Lower leg skin (tissue), 4 donors: ENCODE measurements at regions not wholly inside any gene's neighbourhood (a gene's known extent, or its start where the extent isn't known, plus 50 kb on each side); places are given as distances from the start of the nearest gene placed in this dataset.

Source experiments
- DNase-seq, 2 donors: peaks; one replicate each; pipeline ENCODE4 v3.0.0-alpha.2; 2019; ENCODE audit warnings: low spot score in 2 of 2
- H3K4me3 ChIP-seq: fragments of 200-600 bp; sonication (generic); 2 replicates; pipeline ENCODE4 v1.5.1; 2017; ENCODE audit warnings: mild to moderate bottlenecking, low read depth; ENCODE audit not compliant: poor library complexity, severe bottlenecking
- POLR2A ChIP-seq, 2 donors: fragments of 450-650 bp; IDR thresholded peaks; one replicate each; pipeline ENCODE4 v1.6.1; 2016 to 2017; ENCODE audit warnings: antibody characterized with exemption in 2 of 2, mild to moderate bottlenecking in 1 of 2, moderate library complexity in 1 of 2
- WGBS, 2 donors: methylation state at CpG; one replicate each; pipeline ENCODE4 v1.1.5; 2018; 5-methylcytosine and 5-hydroxymethylcytosine counted together
- intact Hi-C: fragments of 100-400 bp; cut with DNase I; formaldehyde crosslinking; loops from one replicate; pipeline ENCODE4 v1.15.0; 2023; ENCODE audit warnings: low total_unique reads
- TF ChIP-seq, protein P1 (sequence below), 3 donors: fragments of 450-650 bp; IDR thresholded peaks; one replicate each; pipeline ENCODE4 v1.5.1; 2016; ENCODE audit warnings: antibody characterized with exemption in 3 of 3, mild to moderate bottlenecking in 3 of 3, moderate library complexity in 2 of 3

DNA sequence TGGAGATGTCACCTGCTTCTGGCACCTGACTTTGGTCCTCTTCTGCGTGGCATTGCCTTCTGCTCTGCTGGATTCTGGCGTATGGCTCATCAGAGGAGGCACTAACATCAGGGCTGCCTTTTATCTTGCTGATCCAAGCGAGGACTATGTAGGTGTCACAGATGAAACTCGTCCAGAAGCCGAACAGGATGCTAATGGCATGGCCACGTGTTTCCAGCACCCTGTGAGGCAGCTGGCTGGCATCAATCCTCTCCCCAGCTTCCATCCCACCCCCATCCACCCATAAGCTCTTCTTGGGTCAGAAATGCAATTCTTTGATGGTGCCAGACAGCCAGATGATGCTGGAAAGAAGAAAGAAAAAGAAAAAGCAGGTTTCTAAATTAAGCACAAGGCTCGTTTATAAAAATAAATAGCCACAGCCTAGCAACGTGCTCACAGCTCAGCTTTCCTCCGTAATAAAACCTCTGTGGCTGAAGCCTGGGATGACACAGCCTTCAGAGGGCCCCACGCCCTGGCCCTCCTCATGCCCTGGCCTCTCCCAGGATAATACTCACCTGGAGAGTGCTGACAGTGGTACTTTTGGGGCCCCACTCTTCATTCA, 212.9 kb upstream of the SERP2 start:
- 39 to 52% methylated on average over 10 of the region's 10 CpGs for WGBS, 2 donors
- intact Hi-C loops = no loop called here

DNA sequence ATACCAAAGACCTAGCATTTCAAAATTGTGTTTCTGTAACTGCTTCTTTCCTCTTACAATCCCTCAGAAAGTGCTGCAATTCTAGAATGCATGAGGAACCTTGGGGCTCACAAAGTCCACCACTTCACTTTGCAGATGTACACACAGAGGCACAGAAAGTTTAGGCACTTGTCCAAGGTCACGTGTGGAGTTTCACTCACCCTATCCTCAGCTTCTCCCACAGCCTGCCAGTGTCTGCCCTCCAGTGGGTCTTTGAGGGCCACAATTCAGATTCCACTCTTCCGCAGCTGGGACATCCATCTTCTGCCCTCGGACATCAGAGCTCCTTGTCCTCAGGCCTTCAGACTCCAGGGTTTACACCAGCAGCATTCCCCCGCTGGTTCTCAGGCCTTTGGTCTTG, 210.5 kb upstream of the SERP2 start:
- no peak for DNase-seq
- intact Hi-C loops = no loop called here
- no peak for TF ChIP-seq POLR2A (IDR thresholded peaks at IDR 0.05)
- TF ChIP-seq, protein P1, sequence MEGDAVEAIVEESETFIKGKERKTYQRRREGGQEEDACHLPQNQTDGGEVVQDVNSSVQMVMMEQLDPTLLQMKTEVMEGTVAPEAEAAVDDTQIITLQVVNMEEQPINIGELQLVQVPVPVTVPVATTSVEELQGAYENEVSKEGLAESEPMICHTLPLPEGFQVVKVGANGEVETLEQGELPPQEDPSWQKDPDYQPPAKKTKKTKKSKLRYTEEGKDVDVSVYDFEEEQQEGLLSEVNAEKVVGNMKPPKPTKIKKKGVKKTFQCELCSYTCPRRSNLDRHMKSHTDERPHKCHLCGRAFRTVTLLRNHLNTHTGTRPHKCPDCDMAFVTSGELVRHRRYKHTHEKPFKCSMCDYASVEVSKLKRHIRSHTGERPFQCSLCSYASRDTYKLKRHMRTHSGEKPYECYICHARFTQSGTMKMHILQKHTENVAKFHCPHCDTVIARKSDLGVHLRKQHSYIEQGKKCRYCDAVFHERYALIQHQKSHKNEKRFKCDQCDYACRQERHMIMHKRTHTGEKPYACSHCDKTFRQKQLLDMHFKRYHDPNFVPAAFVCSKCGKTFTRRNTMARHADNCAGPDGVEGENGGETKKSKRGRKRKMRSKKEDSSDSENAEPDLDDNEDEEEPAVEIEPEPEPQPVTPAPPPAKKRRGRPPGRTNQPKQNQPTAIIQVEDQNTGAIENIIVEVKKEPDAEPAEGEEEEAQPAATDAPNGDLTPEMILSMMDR (IDR thresholded peaks at IDR 0.05) = no peak
- H3K4me3 ChIP-seq = no peak overlapping the region
- WGBS, 2 donors = 93 to 97% methylated on average over 4 of the region's 4 CpGs

More for the DNA sequence above, 212.9 kb upstream of the SERP2 start:
- no peak for TF ChIP-seq POLR2A (IDR thresholded peaks at IDR 0.05)
- TF ChIP-seq, protein P1 (IDR thresholded peaks at IDR 0.05) = no peak
- no peak overlapping the region for H3K4me3 ChIP-seq
- DNase-seq = no peak

DNA sequence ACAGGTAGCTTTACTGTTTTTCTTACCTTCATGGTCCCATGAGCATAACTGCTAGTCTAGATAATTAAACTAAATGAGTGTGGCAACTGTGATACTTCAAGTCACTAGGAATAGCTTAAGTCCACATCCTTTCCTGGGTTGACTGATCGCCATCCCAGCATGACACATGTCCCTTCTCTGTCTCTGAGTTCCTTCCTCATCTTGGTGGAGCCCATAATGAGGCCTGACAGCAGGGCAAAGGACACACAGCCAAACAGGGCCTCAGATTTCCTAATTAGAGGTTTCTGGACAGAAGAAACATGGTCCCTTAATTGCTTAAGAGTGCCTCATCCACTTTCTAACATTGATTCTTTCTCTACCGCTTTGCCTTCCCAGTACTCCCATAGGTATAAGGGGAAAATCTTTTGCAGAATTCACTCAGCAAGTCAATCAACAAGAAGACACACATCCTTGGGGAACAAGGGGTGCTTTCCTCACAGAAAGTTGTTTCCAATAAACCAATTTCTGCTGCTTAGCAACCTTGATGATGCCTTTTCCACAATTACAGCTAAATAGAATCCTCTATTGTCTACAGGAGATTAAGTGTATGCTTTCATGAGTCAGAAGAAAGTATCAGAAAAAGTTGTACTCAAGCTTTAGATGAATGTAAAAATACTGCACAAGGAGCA, 208.3 kb upstream of the SERP2 start:
- 81 to 86% methylated on average over 2 of the region's 2 CpGs for whole genome bisulfite sequencing, 2 donors
- intact Hi-C loops = no loop called here
- TF ChIP-seq, protein P1 (IDR thresholded peaks at IDR 0.05) = no peak
- TF ChIP-seq POLR2A (IDR thresholded peaks at IDR 0.05) = no peak

DNA sequence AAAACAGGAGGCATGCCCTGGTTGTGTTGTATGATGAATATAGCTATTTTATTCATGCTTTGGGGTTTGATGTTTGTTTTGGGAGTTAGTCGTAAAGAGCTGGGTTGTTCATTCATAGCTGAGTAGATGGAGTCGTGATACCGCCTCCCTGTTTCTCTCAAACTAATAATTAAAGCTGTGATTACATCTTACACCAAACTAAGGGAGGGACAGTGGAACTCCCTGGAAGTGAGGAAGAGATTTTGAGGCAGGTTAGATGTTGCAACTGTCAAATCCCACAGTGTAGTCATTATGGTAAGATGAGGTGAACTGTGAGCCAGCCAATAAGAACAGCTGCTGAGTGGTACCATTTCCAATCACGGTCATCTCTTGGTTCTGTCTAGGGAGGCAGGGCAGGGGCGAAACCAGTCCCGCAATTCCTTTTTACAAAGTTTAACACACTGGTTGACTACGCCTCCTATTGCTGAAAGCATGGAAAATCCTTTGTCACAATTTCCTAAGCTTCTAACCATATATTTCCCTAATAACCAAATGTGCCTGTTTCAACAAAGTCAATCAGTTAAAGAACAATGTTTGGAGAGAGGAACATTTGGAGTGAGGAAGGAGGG, 207.6 kb upstream of the SERP2 start:
- intact Hi-C loops = no loop called here
- WGBS, 2 donors = 76 to 78% methylated on average over 7 of the region's 7 CpGs
- H3K4me3 ChIP-seq = no peak overlapping the region
- DNase-seq = no peak
- TF ChIP-seq, protein P1 (IDR thresholded peaks at IDR 0.05) = no peak
- TF ChIP-seq POLR2A (IDR thresholded peaks at IDR 0.05) = no peak

More for the DNA sequence above, 208.3 kb upstream of the SERP2 start:
- DNase-seq = no peak
- no peak overlapping the region for H3K4me3 ChIP-seq

DNA sequence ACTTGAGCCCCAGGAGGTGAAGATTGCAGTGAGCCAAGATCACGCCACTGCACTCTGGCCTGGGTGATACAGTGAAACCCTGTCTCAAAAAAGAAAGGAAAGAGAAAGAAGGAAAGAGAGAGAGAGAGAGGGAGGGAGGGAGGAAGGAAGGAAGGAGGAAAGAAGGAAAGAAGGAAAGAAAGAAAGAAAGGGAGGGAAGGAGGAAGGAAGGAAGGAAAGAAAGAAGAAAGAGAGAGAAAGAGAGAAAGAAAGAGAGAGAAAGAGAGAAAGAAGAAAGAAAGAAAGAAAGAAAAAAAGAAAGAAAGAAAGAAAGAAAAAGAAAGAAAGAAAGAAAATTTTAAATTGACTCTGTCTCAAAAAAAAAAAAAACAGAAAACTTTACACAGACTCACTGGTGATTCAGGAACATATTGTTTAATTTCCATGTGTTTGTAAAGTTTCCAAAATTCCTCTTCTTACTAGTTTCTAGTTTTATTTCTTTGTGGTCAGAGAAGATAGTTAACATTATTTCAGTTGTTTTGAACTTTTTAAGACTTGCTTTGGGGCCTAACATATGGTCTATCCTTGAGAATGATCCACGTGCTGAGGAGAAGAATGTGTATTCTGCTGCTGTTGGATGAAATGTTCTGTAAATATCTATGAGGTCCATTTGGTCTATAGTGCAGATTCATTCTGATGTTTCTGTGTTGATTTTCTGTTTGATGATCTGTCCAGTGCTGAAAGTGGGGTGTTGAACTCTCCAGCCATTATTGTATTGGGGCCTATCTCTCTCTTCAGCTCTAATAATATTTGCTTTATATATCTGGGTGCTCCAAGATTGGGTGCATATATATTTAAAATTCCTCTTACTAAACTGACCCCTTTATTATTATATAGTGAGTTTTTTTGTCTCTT, 204.4 kb upstream of the SERP2 start:
- DNase-seq = no peak
- 81 to 83% methylated on average over 2 of the region's 2 CpGs for WGBS, 2 donors
- no peak for TF ChIP-seq POLR2A (IDR thresholded peaks at IDR 0.05)
- TF ChIP-seq, protein P1 (IDR thresholded peaks at IDR 0.05) = no peak
- no peak overlapping the region for H3K4me3 ChIP-seq
- intact Hi-C loops = no loop called here
